ENCODE measurements at regions not wholly inside any gene's neighbourhood (a gene's known extent, or its start where the extent isn't known, plus 50 kb on each side); places are given as distances from the start of the nearest gene placed in this dataset.

- TF ChIP-seq CTCF (IDR thresholded peaks at IDR 0.05) (no peak), EP300 (IDR thresholded peaks at IDR 0.05) (no peak), POLR2AphosphoS5 (IDR thresholded peaks at IDR 0.05) (no peak), POLR2A (IDR thresholded peaks at IDR 0.05) (no peak)
Observed at GRCh38 chr15:95712785-95713184, 617.7 kb upstream of the NR2F2 start.

Data from suprapubic skin (tissue), 4 donors.